ENCODE measurements at regions not wholly inside any gene's neighbourhood (a gene's known extent, or its start where the extent isn't known, plus 50 kb on each side); places are given as distances from the start of the nearest gene placed in this dataset.
"Not testable (repeated sequence)": the region's sequence is repeated elsewhere in the genome, so short reads cannot be mapped to it uniquely, and the experiment has no call there.

DNA sequence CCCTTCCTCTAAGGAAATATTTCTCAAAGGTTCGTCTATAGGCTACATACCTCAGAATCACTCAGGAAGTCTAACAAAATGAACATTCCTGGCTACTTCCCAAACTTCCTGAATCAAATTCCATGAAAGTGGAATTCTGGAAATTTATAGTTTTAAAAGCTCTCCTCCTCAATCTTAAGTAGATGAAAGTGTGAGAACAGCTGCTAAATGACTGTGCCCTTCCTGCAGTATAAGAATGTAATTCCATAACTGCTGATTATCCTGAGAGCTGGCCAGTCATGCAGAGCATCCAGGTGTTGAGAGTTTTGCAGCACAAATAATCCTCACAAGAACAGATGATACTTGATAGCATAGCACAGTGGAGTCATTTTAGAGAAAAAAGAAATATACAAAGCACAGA is 265.0 kb downstream of the KCNJ3 start:
- H3K4me3 ChIP-seq, result no peak overlapping the region
- H3K27me3 ChIP-seq, result no peaks in the 10 kb centered on the region
- WGBS, 3 donors, result 3 to 28% (median 15%) methylated on average over 1 of the region's 1 CpG
- H3K36me3 ChIP-seq, result no peaks in the 10 kb centered on the region
- intact Hi-C loops (cut with DNase I), result no loop called here
- H3K4me1 ChIP-seq (ENCODE audit: insufficient read depth), result no peaks in the 10 kb centered on the region
- DNase-seq, result no peak
- TF ChIP-seq EP300 (IDR thresholded peaks at IDR 0.05) (no peak), POLR2A (IDR thresholded peaks at IDR 0.05) (no peak)
- TF ChIP-seq, protein P1, sequence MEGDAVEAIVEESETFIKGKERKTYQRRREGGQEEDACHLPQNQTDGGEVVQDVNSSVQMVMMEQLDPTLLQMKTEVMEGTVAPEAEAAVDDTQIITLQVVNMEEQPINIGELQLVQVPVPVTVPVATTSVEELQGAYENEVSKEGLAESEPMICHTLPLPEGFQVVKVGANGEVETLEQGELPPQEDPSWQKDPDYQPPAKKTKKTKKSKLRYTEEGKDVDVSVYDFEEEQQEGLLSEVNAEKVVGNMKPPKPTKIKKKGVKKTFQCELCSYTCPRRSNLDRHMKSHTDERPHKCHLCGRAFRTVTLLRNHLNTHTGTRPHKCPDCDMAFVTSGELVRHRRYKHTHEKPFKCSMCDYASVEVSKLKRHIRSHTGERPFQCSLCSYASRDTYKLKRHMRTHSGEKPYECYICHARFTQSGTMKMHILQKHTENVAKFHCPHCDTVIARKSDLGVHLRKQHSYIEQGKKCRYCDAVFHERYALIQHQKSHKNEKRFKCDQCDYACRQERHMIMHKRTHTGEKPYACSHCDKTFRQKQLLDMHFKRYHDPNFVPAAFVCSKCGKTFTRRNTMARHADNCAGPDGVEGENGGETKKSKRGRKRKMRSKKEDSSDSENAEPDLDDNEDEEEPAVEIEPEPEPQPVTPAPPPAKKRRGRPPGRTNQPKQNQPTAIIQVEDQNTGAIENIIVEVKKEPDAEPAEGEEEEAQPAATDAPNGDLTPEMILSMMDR (IDR thresholded peaks at IDR 0.05), result no peak
- no peak overlapping the region for H3K27ac ChIP-seq
- no peaks in the 10 kb centered on the region for H3K9me3 ChIP-seq

DNA sequence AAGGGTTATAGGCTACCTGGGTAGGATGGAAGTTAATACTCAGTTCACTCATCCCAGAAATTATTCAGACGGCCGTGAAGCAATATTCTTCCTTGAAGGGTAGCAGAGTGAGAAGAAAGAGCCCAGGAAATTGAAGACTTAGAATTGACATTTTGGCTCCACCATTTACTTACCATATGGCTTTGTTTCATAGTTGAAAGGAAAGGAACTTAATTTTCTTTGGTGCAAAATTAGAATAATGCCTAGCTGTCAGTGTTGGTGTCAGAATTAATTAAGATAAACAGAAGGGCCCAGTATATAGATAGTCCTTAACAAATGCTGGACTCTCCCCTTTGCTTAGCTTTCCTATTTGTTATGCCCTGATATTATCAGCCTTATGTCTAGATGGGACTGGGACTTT is 263.2 kb downstream of the KCNJ3 start:
- Histone ChIP-seq H3K27ac (no peak overlapping the region), H3K27me3 (no peaks in the 10 kb centered on the region), H3K9me3 (no peaks in the 10 kb centered on the region), H3K4me1 (ENCODE audit: insufficient read depth) (no peaks in the 10 kb centered on the region), H3K36me3 (no peaks in the 10 kb centered on the region), H3K4me3 (no peak overlapping the region)
- 77 to 91% (median 82%) methylated on average over 2 of the region's 2 CpGs for WGBS, 3 donors
- intact Hi-C loops (cut with DNase I), result no loop called here
- TF ChIP-seq, protein P1 (IDR thresholded peaks at IDR 0.05), result no peak
- no peak for TF ChIP-seq EP300 (IDR thresholded peaks at IDR 0.05)
- no peak for TF ChIP-seq POLR2A (IDR thresholded peaks at IDR 0.05)
- DNase-seq, result no peak

DNA sequence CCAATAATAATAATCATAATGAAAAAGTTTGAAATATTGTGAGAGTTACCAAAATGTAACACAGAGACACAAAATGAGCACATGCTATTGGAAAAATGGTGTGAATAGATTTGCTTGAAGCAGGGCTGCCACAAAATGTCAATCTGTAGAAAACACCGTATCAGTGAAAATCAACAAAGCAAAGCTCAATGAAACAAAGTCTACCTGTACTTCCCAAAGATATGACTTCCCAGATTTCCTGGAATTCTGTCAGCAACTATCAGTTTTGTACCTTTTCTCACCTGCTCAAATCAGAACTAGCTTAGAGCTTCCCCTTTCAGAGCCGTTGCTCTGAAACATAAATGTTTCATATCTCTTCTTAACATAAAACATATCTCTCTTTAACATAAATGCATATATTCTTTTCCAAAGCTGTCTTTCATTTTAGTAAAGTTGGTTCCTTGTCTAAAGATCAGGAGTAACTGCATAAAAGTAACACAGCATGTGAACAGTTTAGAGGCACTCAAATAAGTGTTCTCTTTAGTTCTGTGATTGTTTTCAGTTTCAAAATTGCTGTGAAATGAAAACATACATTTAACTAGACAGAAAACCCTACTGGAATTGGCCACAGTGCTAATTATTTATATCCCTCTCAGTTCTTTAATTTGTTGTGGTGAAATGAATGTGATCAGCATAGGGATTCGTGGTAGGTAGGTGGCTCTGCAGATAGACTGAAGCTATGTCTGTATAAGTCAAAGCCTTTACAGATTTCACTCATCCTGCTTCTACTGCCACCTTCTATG is 262.5 kb downstream of the KCNJ3 start:
- Histone ChIP-seq H3K36me3 (no peaks in the 10 kb centered on the region), H3K9me3 (no peaks in the 10 kb centered on the region), H3K4me3 (no peak overlapping the region), H3K4me1 (ENCODE audit: insufficient read depth) (no peaks in the 10 kb centered on the region), H3K27ac (no peak overlapping the region), H3K27me3 (no peaks in the 10 kb centered on the region)
- no peak for TF ChIP-seq EP300 (IDR thresholded peaks at IDR 0.05)
- TF ChIP-seq POLR2A (IDR thresholded peaks at IDR 0.05), result no peak
- TF ChIP-seq, protein P1 (IDR thresholded peaks at IDR 0.05), result no peak
- WGBS, 3 donors, result 71 to 80% (median 74%) methylated on average over 3 of the region's 3 CpGs
- intact Hi-C loops (cut with DNase I), result no loop called here
- DNase-seq, result no peak

DNA sequence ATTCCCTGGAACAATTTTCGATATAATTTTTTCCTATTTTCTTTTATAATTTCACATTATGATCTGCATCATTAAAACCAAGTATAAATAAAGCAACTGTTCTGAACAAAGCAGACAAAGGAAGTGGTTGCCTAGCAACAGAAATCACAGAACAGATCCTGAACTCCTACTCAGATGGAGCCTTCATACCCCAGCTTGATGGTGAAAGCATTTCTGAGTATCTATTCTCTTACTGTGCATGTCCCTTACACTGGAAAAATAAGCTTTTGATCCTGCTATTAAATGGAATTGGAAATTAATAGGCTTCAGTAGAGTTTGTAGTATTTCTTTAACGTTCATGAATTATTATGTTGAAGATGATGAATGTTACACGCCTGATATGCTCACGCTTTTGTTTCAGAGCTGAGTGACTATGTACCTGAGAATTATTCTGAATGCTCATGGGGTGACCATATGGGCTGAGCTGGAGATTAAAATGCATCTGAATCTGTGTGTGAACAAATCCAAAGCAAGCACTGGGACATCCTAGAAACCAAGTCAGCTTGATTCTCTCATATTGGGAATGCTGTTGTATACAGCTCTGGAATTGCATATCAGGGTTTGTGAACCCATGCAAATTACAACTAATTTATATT is 254.0 kb downstream of the KCNJ3 start:
- TF ChIP-seq POLR2A (IDR thresholded peaks at IDR 0.05) (no peak), EP300 (IDR thresholded peaks at IDR 0.05) (no peak)
- TF ChIP-seq, protein P1 (IDR thresholded peaks at IDR 0.05), result no peak
- H3K4me3 ChIP-seq, result no peak overlapping the region
- intact Hi-C loops (cut with DNase I), result no loop called here
- no peaks in the 10 kb centered on the region for H3K9me3 ChIP-seq
- no peak overlapping the region for H3K27ac ChIP-seq
- no peak for DNase-seq
- H3K4me1 ChIP-seq (ENCODE audit: insufficient read depth), result no peaks in the 10 kb centered on the region
- 52 to 59% (median 53%) methylated on average over 4 of the region's 4 CpGs for whole genome bisulfite sequencing, 3 donors
- no peaks in the 10 kb centered on the region for H3K36me3 ChIP-seq
- H3K27me3 ChIP-seq, result no peaks in the 10 kb centered on the region

DNA sequence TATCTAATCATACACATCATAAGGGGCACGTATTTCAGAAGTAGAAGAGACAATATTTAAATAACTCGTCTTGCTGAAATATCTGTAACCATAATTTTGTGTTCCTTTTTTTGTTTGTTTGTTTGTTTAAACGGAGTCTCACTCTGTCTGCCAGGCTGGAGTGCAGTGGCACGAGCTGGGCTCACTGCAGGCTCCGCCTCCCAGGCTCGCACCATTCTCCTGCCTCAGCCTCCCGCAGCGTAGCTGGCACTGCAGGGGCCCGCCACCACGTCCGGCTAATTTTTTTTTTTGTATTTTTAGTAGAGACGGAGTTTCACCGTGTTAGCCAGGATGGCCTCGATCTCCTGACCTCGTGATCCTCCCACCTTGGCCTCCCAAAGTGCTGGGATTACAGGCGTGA is 248.9 kb downstream of the KCNJ3 start:
- H3K4me3 ChIP-seq; DNase-seq; intact Hi-C loops (cut with DNase I); H3K27me3 ChIP-seq; H3K4me1 ChIP-seq (ENCODE audit: insufficient read depth); H3K9me3 ChIP-seq; H3K27ac ChIP-seq; H3K36me3 ChIP-seq: not testable (repeated sequence)
- WGBS, 3 donors, result 82 to 88% (median 83%) methylated on average over 16 of the region's 16 CpGs

All from ovary (tissue), 7 donors.